ENCODE measurements at regions not wholly inside any gene's neighbourhood (a gene's known extent, or its start where the extent isn't known, plus 50 kb on each side); places are given as distances from the start of the nearest gene placed in this dataset.
A peak's percentile ranks its signal among the peaks of the same experiment; 100 is the strongest.
"Not testable (repeated sequence)": the region's sequence is repeated elsewhere in the genome, so short reads cannot be mapped to it uniquely, and the experiment has no call there.

DNA sequence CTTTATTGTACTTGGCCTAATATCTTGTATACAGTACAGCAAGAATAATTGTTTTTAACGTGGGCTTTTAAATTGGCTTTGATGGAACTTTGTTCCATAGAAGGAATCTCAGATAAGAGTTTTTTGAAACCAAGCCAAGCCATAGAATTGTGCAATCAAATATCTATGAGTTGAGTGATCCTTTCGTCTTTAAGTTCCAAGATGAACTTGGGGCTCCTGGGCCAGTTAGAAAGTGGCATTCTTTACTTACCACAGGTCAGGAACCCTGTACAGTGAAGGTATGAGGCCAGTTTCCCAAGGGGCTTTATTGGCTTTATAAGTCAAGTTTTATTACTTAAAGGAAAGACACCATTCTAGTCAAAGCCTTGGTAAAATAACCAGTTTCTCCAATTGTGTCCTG lies 2104.2 kb downstream of the PCDH7 start:
- DNase-seq = no peak

DNA sequence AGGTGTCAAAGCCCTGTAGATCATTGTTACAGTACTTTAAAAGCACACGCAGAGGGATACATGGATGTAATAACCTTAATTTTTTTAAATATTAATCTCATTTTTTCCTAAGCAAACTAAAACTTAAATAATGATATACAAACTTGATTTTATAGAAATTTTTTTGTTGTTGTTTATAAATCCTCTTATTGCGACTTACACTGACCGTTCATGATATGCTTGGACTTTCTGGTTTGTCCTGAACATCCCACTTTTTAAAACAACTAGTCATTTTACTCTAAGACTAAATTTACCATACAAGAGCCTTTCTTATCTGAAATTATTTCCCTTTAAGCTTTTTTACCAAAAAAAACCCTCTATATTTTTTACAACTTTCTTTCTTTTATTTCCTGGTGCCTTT lies 2106.0 kb downstream of the PCDH7 start:
- peak; percentile 5 for DNase-seq

DNA sequence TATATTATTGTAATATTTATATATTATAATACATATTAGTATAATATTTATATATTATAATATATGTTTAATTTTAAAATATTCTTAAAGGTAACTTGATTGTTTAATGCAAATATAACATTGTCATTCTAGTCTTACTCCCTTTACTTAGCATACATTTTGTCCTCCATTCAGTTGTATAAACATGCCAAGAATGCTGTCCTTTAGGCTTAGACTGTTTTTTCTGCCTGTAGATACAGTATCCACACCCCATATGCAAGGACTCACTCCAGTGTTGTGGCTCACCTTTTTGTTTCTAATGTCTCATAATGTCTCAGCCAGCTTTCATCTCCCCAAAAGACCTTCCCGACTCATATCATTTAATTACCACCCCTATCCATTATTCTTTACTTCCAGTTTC lies 2110.0 kb downstream of the PCDH7 start:
- peak; percentile 1 for DNase-seq

DNA sequence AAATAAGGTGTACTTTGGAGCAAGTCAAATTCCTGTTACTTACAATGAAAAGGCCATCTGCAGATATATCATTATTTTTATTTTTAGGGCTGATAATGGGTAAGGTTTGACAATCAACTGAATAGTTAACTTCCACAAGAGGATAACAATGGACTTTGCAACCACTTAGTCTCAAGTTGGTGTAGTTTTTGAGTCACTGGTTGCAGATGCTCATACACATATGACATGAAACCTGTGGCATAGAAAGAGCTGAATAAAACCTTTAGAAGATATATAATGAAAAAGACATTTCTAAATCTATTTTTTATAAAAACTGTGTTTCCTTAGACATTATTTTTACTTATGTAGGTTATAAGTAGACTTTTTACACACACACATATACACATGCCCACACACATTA lies 2110.9 kb downstream of the PCDH7 start:
- DNase-seq = no peak

DNA sequence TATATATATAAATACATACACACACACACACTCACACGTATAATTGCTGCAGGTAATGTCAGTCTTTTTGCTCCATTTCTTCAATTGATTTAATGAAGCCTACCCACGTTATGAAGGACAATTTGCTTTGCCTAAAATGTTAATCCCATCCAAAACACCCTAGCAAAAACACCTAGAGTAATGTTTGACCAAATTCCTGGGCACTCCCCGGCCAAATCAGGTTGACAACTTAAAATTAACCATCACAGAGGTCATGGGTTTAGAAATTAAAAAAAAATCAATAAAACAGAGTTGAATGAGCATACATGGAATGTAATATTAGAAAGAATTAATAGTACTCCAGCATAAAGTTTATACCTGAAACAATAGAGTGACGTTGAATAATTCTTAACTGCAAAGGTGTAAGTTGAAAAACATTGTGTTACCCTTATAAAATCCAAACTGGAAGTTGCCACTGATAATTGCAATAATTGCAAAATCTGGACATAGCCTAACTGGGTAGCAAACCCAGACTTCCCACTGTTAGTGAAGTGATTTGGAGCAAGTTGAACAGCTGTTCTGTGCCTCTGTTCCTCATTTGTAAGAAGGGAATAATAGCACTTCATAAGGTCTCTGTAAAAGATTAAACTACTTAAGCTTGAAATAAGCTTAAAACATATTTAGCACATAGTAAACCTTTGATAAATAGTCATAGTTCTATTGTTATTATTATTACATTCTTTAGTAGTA lies 2120.5 kb downstream of the PCDH7 start:
- peak; percentile 28 for DNase-seq

DNA sequence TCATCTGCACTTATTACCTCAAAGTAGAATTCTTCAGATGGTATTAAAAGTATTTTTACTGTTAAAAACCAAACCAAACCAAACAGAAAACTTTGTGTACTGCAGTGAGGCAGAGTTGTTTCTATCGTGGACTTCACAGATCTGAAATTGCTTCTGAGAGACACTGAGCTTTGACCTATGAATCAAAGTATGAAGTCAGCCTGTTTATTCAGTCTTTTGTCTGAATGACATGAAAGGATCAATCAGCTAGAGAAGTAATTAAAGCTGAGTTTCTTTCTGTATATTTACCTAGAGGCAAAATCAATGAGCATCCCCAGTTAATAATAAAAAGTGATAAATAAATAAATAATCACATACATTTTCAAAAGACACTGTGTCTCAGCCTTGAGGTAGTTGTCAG lies 2121.0 kb downstream of the PCDH7 start:
- peak; percentile 49 for DNase-seq

DNA sequence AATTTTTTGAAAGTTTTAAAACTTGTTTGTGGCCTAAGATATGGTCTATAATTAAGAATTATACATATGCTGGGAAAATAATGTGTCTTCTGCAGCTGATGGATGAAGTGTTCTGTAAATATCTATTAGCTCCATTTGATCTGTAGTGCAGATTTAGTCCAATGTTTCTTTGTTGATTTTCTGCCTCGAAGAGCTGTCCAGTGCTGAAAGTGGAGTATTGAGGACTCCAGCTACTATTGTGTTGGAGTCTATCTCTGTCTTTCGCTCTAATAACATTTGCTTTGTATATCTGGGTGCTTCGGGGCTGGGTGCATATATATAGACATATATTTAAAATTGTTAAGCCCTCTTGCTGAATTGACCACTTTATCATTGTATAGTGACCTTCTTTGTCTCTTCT lies 2127.3 kb downstream of the PCDH7 start:
- DNase-seq = no peak

DNA sequence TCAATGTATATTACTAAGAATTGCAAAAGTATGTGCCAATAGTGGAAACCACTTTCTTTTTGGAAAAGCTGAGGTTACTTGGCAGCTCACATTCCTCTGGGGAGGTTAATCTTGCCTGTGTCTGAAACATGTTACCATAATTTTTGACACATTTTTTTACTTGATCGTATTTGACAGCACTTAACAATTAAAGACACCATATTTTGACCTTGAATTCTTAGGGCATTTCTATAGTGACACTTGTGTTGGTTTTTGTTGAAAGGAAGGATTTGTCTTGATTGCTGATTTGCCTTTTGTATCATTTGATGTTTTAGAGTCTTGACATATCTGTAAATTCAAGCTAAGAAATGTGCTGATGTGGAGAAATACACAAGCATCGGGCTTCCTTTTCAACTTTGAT lies 2135.5 kb downstream of the PCDH7 start:
- no peak for DNase-seq

DNA sequence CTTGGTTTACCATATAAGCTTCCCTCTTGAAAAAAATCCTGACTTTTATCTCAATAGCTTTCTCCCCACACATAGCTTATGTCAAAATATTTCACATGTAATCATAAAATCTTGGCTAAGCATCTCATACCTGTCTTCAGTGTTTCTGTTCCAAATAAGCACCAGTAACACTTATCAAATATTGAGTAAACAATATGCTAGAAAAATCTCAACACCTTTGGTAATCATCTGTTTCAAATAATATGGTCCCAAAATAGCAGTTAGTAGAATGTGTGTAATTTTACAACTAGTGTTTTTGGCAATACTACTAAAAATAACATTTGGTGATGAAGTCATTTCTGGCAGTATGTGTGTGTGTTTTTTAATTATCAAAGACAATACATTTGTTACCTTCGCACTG lies 2138.2 kb downstream of the PCDH7 start:
- peak; percentile 1 for DNase-seq

DNA sequence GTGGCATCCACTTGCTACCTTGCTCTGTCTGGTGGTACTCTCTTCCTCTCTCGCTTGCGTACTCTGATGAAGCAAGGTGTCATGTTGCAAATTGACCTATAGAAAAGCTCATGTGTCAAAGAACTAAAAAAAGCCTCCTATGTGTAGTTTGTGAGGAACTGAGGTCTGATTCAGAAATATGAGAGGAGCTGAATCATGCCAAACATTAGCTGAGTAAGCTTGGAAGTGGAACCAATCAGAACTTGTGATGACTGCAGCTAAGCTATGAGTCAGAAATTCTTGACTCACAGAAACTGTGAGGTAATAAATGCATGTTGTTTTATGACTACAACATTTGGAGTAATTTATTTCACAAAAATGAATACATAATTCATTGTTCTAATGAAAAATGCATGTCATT lies 2138.8 kb downstream of the PCDH7 start:
- peak; percentile 46 for DNase-seq

DNA sequence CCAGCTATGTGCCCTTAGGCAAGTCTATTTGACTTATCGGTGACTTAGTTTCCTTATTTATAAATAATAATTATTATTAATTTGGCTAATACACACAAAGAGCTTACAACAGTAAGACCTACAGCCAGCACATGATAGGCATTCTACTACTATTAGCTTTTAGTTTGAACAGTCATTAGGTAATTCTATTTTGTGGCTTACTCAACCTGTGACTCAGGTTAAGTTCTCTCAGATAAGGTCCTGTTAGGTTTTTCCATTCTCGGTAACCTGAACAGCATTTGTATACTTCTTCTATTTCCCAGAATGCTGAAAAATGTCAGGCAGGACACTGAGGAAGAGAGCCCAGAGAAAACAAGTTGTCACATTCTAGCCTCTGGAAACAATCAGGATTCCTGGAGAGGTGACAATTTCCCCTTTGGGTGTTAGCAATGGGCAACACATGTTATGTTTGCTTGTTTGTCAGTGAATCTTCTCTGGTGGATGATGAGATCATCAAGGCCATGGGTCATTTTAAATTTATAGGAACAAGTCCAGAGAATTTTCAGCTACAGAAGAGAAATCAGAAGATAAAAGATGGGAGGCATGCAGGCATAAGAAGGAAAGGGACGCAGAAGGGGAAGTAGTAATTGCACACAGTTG lies 2144.7 kb downstream of the PCDH7 start:
- no peak for DNase-seq

DNA sequence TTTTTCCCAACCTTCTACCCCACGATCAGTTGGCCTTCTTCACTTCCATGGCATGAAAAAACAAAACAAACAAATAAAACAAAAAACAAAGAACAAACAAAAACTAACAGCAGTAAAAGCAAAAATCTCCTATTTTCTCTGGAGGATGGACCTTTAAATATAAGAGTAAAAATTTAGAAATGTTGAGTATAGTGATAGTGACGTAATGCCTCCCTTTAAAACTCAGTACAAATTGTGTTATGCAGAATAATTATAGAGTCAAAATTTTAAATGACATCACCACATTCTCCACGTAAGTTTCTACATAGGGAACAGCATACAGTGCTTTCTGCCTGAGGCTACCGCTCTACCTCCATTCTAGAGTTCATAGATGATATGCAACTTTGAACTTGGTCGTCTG lies 2156.4 kb downstream of the PCDH7 start:
- DNase-seq = no peak

DNA sequence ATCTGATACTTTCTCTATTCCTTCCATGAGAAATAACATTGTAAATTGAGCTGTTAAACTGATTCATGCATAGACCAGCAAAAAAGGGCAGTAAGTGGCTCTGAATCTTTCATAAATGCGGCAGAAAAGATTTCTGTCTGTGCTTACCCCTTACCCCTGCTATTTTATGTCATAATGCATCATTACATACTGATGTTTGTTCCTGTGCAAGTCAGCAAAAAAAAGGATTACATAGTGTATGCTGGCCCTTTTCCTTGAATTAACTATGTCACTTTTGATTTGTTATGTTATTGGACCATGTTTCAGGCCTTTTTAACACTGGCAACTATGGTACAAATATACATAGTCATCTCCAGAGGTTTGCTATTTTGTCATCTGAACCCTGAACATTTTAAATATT lies 2159.7 kb downstream of the PCDH7 start:
- no peak for DNase-seq

DNA sequence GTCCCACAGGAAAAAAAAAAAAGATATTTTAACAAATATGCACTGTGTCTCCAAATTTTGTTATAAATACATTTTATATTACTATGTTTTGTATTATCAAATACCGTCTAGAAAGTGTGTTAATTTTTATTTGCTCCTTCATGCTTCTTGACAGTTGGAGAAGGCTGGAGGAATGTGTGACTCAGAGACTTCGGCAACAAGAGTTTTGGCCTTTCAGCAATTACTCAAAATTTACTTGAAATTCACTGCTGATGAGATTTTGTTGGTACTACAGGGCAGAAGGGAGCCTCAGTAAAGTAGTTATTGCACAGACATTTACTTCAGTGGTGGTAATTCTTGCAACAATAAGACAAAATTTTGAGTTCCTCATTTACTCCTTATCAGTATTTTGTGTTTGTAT lies 2164.0 kb downstream of the PCDH7 start:
- no peak for DNase-seq

DNA sequence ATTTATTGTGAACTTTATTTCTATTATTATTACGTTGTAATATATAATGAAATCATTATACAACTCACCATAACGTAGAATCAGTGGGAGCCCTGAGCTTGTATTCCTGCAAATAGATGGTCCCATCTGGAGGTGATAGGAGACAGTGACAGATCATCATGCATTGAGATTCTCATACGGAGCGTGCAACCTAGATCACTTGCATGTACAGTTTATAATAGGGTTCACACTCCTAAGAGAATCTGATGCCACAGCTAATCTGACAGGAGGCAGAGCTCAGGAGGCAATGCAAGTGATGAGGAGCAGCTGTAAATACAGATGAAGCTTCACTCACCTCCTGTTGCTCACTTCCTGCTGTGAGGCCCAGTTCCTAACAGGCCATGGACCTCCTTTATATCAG lies 2170.2 kb downstream of the PCDH7 start:
- peak; percentile 25 for DNase-seq

DNA sequence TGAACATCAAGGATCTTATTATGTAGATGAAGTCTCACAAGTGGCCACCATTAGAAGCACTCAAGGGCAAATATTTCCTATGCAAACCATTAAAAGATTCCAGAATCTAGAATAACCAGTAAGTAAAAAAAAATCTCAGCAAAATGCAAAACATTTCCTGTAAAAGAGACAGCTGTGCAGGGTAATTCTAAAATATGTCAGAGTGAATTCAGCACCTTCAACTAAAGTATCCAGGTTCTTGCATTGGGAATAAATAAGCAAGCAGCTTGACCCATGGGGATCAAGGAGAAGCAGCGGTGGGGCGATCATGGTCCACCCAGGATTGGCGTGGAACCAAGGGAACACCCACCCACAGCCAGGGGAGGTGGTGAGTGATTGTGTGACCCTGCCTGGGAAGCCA lies 2188.9 kb downstream of the PCDH7 start:
- DNase-seq = no peak

DNA sequence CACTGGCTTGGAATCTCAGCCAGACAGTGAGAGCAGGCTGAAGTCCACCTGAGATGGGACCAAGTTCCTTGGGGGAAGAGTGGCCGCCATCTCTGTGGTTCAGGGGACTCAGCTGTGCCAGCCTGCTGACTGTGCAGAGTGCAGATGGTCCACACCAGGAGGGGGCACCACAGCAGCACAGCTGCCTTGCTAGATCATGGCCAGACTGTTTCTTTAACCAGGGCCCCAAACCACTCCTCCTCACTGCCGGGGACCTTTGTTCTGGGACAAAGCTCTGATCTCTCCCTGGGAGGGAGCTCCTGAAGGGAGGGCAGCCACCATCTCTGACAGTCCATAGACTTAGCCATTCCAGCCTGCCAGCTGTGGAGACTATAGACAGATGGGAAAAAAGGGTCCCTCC lies 2189.6 kb downstream of the PCDH7 start:
- DNase-seq = peak; percentile 59

DNA sequence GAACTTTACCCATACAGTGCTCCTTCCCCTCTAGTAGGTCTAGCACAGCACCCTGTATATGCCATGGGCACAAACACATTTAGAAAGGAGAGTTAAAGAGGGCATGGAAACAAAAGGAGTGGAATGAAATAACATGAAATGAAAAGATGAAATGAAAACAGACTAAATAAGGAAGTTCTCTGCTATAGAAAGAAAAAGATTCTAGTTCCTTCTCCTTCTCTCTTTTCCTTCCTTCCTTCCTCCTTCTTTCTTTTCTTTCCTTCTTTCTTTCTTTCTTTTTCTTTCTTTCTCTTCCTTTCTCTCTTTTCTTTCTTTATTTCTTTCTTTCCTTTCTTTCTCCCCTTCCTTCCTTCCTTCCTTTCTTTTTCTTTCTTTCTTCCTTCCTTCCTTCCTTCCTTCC lies 2197.4 kb downstream of the PCDH7 start:
- DNase-seq = no peak

DNA sequence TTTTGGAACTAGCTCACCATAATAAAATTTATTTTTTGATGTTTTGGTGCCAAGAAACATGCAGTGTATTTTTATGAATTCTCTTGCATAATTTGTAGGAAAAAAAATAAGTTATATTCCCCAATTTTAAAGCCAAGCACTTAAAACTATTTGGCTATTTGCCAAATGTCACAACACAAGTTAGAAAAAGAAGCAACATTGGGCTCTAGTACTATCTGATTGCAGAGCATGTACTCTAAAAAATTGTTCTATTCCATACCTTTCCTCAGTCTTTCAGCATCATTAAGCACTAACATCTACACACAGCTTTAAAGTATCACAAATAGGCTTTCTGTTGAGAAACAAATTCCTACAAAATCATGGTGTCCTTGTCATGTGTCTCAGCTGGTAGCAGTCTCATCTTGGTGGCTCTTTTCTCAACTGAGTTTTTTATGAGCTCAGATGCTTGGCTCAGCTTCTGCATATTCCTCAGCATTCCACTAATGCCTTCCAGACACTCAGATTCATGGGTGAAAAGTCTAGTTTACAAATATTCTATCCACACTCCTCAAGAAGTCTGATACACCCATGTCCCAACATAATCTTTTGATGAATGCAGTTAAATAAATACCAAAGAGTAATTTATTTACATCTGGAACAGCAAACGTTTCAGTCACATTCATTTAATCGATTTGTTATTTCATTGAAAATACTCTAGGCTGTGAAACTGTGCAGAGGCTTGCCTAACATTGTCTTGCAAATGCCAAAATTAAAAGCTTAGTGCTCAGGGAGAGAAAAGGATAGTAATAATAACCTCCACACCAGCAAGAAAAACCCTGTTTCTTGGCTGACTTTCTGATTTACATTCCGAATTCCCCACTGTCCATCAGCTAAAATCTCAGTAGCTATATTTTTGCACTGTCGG lies 2209.9 kb downstream of the PCDH7 start:
- DNase-seq = no peak

DNA sequence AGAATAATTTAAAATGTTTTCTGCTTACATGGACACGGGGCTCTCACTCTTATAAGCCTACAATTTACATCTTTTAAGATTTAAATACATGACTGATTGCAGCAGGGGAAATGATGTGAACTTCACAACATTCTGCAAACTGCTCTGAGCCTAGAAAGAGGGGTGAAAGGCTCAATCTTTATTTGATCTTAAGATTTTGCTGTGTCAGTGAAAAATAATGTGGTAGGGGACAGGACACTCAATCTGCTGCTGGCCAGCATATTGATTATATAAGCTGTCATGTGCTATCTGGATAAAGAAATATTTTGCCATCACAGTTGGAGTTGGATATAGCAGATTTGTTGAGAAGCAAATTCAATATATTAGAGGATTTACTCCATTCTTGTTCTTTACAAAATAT lies 2210.5 kb downstream of the PCDH7 start:
- no peak for DNase-seq

DNA sequence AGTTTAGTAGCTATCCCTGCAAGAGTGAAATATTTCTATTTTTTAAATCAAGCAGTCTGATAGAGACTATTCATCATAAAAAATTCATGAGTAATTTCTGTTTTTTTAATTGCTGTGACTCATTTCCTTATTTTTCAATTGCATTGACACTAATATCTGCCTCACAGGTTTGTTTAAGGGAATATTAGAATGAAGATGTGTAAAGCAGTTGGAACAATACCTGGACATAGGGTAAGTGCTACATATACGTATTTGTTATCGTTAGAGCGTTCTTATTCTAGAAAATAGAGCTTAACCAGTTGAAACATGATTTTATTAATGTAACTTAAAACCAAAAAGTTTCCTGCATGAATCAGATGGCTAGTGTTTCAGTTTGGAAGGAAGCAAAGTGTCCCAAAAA lies 2211.3 kb downstream of the PCDH7 start:
- DNase-seq = no peak

DNA sequence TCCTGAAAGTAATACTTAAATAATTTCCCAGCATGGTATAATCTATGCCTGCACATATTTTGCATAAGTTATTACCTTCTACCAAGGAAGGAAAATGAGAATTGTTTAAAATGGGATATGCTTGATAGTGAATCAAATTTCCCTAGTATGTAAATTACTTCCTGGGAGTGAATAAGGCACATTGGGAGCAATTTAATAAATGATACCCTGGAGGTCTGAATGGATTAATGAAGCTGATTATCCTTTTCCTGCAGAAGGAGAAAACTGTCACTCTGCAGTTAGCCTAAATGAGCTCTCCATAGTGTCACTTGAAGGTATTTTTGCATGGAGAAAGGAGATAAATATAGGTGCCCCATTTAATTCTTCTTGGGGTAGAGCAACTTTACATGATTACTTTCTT lies 2212.0 kb downstream of the PCDH7 start:
- peak; percentile 2 for DNase-seq

DNA sequence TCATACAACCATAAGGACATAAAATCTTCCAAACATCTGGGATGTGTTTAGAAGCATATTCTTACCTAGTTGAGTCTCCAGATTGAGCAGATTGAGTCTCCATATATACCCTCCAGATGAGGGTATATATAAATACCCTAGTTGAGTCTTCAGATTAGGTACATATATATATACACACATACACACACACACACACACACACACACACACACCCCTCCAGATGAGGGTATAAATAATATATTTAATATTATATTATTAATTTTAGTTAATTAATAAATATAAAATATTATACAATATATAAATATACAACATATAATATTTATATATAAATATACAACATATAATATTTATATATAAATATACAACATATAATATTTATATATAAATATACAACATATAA lies 2219.1 kb downstream of the PCDH7 start:
- not testable (repeated sequence) for DNase-seq

DNA sequence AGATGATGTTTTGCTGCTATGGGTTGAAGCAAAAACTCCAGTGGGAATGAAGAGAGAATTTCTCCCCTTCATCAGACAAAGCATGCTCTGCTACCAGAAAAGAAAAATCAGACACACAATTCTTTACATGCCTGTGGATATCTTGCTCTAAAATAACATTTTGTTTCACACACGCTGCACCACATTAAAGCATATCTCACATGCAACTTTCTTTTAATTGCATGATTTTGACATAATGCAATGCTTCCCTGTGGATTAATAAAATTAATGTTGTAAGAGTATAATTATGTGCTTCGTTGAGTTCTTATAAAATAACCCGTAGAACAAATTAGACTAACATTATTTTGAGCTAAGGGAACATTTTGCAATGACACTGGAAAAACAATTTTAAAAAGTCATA lies 2230.7 kb downstream of the PCDH7 start:
- no peak for DNase-seq

All from NCI-H69 (cell line).